ENCODE measurements at regions not wholly inside any gene's neighbourhood (a gene's known extent, or its start where the extent isn't known, plus 50 kb on each side); places are given as distances from the start of the nearest gene placed in this dataset.

- no peak for TF ChIP-seq CTCF (IDR thresholded peaks at IDR 0.05; ENCODE audit: low read length)
- no peak for TF ChIP-seq EZH2phosphoT487 (IDR thresholded peaks at IDR 0.05; ENCODE audit: low read length)
These were observed 711.1 kb upstream of the LRRC4C start for GRCh38 chr11:42170601-42171000.

Measured in MM.1S (cell line).